SK-N-MC (cell line): ENCODE measurements at regions not wholly inside any gene's neighbourhood (a gene's known extent, or its start where the extent isn't known, plus 50 kb on each side); places are given as distances from the start of the nearest gene placed in this dataset.

Source experiments
- EZH2 ChIP-seq: fragments of 200-600 bp; sonication (generic); IDR thresholded peaks from one replicate; pipeline ENCODE4 v1.6.1; 2017; ENCODE audit warnings: antibody characterized with exemption
- POLR2AphosphoS5 ChIP-seq: IDR thresholded peaks from 2 replicates; pipeline ENCODE4 v1.6.1; 2012; ENCODE audit warnings: mild to moderate bottlenecking, low read depth, low read length, borderline replicate concordance

DNA sequence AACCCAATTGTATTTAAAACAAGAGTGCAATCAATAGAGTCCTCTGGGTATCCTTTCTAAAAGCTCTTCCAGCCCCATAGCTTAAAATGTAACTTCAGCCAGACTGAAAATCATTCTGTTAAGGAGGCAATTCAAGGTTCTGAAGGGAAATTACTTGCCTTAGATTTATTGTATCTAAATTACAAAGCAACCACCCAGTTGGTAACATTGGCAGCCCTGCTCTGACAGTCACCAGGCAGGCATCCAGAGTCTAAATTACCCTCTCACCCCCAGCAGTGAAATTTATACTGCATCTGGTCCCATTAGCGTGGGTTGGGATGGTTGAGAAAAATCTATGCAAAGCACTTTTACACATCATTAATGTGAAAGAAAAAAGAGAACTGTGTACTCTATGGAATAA lies 514.7 kb downstream of the MTRR start:
- TF ChIP-seq POLR2AphosphoS5 (no peak), EZH2 (no peak)
